Smooth muscle cell (in vitro differentiated cells): ENCODE measurements at regions not wholly inside any gene's neighbourhood (a gene's known extent, or its start where the extent isn't known, plus 50 kb on each side); places are given as distances from the start of the nearest gene placed in this dataset.

Experiments
- DNase-seq: peaks from one replicate; lab custom pipeline; 2025; ENCODE audit not compliant: unreplicated experiment; lab: John Stamatoyannopoulos, UW
- H2AFZ ChIP-seq: fragments of 200-600 bp; sonication (generic); 2 replicates; pipeline ENCODE4 v1.6.0; 2016; ENCODE audit warnings: antibody characterized with exemption, low read depth, mild to moderate bottlenecking
- H3F3A ChIP-seq: fragments of 200-600 bp; sonication (generic); 2 replicates; pipeline ENCODE4 v1.6.0; 2017; ENCODE audit warnings: antibody characterized with exemption, low read depth
- H3K27ac ChIP-seq: fragments of 200-600 bp; sonication (generic); 2 replicates; pipeline ENCODE4 v1.5.1; 2016; ENCODE audit warnings: low read depth, mild to moderate bottlenecking
- H3K27me3 ChIP-seq: fragments of 200-600 bp; sonication (generic); 2 replicates; pipeline ENCODE4 v1.6.1; 2016; ENCODE audit warnings: low read depth, mild to moderate bottlenecking
- H3K36me3 ChIP-seq: fragments of 200-600 bp; sonication (generic); 2 replicates; pipeline ENCODE4 v1.5.1; 2016; ENCODE audit warnings: low read depth
- H3K4me1 ChIP-seq: fragments of 200-600 bp; sonication (generic); 2 replicates; pipeline ENCODE4 v1.5.1; 2016; ENCODE audit warnings: low read depth
- H3K4me2 ChIP-seq: fragments of 200-600 bp; sonication (generic); 2 replicates; pipeline ENCODE4 v1.6.0; 2016; ENCODE audit warnings: mild to moderate bottlenecking
- H3K4me3 ChIP-seq: fragments of 200-600 bp; sonication (generic); 2 replicates; pipeline ENCODE4 v1.5.1; 2016; ENCODE audit warnings: mild to moderate bottlenecking
- H3K79me2 ChIP-seq: fragments of 200-600 bp; sonication (generic); 2 replicates; pipeline ENCODE4 v1.6.0; 2016; ENCODE audit warnings: low read depth, mild to moderate bottlenecking
- H3K9ac ChIP-seq: fragments of 200-600 bp; sonication (generic); 2 replicates; pipeline ENCODE4 v1.6.0; 2016; ENCODE audit warnings: low read depth
- H3K9me3 ChIP-seq: fragments of 200-600 bp; sonication (generic); replicated peaks from 2 replicates; pipeline ENCODE4 v1.5.1; 2016; ENCODE audit warnings: low read depth
- H4K20me1 ChIP-seq: fragments of 200-600 bp; sonication (generic); 2 replicates; pipeline ENCODE4 v1.6.0; 2016; ENCODE audit warnings: low read depth
- WGBS: methylation state at CpG from one replicate; pipeline ENCODE4 v1.1.7; 2016; ENCODE audit warnings: low lambda C conversion rate; 5-methylcytosine and 5-hydroxymethylcytosine counted together
- TF ChIP-seq, protein P1 (sequence below): fragments of 200-600 bp; sonication (generic); IDR thresholded peaks from 2 replicates; pipeline ENCODE4 v1.5.1; 2017; ENCODE audit warnings: borderline replicate concordance, mild to moderate bottlenecking, antibody characterized with exemption; ENCODE audit not compliant: insufficient read depth, poor library complexity, severe bottlenecking

DNA sequence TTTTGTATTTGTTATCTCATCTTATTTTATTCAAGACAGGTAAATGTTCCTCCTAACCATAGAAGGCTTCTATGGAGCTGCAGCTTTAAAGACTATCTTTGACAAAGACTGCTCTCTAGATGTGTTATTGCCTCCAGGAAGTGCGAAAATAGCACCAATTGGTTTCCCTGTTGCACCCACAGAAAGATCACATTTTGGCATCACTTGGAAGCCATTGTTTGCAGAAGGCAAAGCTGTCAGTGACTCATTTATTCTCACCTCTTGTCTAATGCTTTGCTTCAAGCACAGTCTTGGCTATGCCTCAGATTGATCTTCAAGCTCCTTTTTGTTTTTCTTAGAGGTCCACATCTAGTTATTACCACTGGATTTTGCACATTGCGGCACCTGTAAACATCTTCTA, 150.3 kb downstream of the PCDH7 start:
- no peak for DNase-seq
- 95% methylated on average over 2 of the region's 2 CpGs for WGBS
- TF ChIP-seq, protein P1, sequence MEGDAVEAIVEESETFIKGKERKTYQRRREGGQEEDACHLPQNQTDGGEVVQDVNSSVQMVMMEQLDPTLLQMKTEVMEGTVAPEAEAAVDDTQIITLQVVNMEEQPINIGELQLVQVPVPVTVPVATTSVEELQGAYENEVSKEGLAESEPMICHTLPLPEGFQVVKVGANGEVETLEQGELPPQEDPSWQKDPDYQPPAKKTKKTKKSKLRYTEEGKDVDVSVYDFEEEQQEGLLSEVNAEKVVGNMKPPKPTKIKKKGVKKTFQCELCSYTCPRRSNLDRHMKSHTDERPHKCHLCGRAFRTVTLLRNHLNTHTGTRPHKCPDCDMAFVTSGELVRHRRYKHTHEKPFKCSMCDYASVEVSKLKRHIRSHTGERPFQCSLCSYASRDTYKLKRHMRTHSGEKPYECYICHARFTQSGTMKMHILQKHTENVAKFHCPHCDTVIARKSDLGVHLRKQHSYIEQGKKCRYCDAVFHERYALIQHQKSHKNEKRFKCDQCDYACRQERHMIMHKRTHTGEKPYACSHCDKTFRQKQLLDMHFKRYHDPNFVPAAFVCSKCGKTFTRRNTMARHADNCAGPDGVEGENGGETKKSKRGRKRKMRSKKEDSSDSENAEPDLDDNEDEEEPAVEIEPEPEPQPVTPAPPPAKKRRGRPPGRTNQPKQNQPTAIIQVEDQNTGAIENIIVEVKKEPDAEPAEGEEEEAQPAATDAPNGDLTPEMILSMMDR = no peak
- Histone ChIP-seq H3K9ac (no peak overlapping the region), H3K27me3 (no peaks in the 10 kb centered on the region), H3F3A (peaks cover 5% of the 10 kb centered on the region), H3K36me3 (no peaks in the 10 kb centered on the region), H3K79me2 (no peaks in the 10 kb centered on the region), H3K4me3 (no peak overlapping the region), H3K27ac (no peak overlapping the region), H3K4me1 (peaks cover 4% of the 10 kb centered on the region), H3K9me3 (no peaks in the 10 kb centered on the region), H4K20me1 (no peaks in the 10 kb centered on the region), H3K4me2 (no peak overlapping the region), H2AFZ (no peak overlapping the region)

- Histone ChIP-seq H3K27me3 (no peaks in the 10 kb centered on the region), H3K79me2 (no peaks in the 10 kb centered on the region), H3K4me2 (no peak overlapping the region), H3F3A (no peaks in the 10 kb centered on the region), H3K9ac (no peak overlapping the region), H3K4me1 (no peaks in the 10 kb centered on the region), H3K27ac (no peak overlapping the region), H3K9me3 (no peaks in the 10 kb centered on the region), H3K4me3 (no peak overlapping the region), H4K20me1 (no peaks in the 10 kb centered on the region), H2AFZ (no peak overlapping the region), H3K36me3 (no peaks in the 10 kb centered on the region)
- TF ChIP-seq, protein P1 = no peak
- DNase-seq = no peak
- WGBS = 91% methylated on average over 3 of the region's 3 CpGs
Measured at GRCh38 chr4:30875658-30876269, 155.6 kb downstream of the PCDH7 start.

GRCh38 chr4:30879855-30880598, 159.9 kb downstream of the PCDH7 start:
- Histone ChIP-seq H3K9me3 (no peaks in the 10 kb centered on the region), H3K4me1 (no peaks in the 10 kb centered on the region), H3K4me3 (no peak overlapping the region), H3F3A (no peaks in the 10 kb centered on the region), H3K4me2 (no peak overlapping the region), H3K79me2 (no peaks in the 10 kb centered on the region), H4K20me1 (no peaks in the 10 kb centered on the region), H3K27ac (no peak overlapping the region), H3K9ac (no peak overlapping the region), H2AFZ (no peak overlapping the region), H3K36me3 (no peaks in the 10 kb centered on the region), H3K27me3 (no peaks in the 10 kb centered on the region)
- TF ChIP-seq, protein P1 = no peak
- DNase-seq = no peak

- H3F3A ChIP-seq = no peaks in the 10 kb centered on the region
- TF ChIP-seq, protein P1 = no peak
- H3K36me3 ChIP-seq = no peaks in the 10 kb centered on the region
- no peak overlapping the region for H3K9ac ChIP-seq
- no peaks in the 10 kb centered on the region for H3K79me2 ChIP-seq
- WGBS = 100% methylated on average over 1 of the region's 2 CpGs
- H2AFZ ChIP-seq = no peak overlapping the region
- H3K4me3 ChIP-seq = no peak overlapping the region
- H3K4me2 ChIP-seq = no peak overlapping the region
- DNase-seq = no peak
- H4K20me1 ChIP-seq = no peaks in the 10 kb centered on the region
- no peaks in the 10 kb centered on the region for H3K9me3 ChIP-seq
- H3K27ac ChIP-seq = no peak overlapping the region
- no peaks in the 10 kb centered on the region for H3K27me3 ChIP-seq
- no peaks in the 10 kb centered on the region for H3K4me1 ChIP-seq
Measured at GRCh38 chr4:30881985-30882384, 161.8 kb downstream of the PCDH7 start.
